Omental fat pad (tissue), 3 donors: ENCODE measurements at regions not wholly inside any gene's neighbourhood (a gene's known extent, or its start where the extent isn't known, plus 50 kb on each side); places are given as distances from the start of the nearest gene placed in this dataset.

ENCODE experiments used
- ATAC-seq: fragments of 150-250 bp; one replicate; pipeline ENCODE4 v1.9.1; 2016; ENCODE audit warnings: mild to moderate bottlenecking, moderate library complexity; ENCODE audit not compliant: low FRiP score
- DNase-seq: peaks from one replicate; pipeline ENCODE4 v3.0.0-alpha.2; 2019; ENCODE audit warnings: low spot score
- TF ChIP-seq, protein P1 (sequence below), 3 donors: fragments of 450-650 bp; IDR thresholded peaks; one replicate each; pipeline ENCODE4 v1.5.1; 2016 to 2017; ENCODE audit warnings: antibody characterized with exemption in 3 of 3, mild to moderate bottlenecking in 3 of 3, moderate library complexity in 2 of 3

DNA sequence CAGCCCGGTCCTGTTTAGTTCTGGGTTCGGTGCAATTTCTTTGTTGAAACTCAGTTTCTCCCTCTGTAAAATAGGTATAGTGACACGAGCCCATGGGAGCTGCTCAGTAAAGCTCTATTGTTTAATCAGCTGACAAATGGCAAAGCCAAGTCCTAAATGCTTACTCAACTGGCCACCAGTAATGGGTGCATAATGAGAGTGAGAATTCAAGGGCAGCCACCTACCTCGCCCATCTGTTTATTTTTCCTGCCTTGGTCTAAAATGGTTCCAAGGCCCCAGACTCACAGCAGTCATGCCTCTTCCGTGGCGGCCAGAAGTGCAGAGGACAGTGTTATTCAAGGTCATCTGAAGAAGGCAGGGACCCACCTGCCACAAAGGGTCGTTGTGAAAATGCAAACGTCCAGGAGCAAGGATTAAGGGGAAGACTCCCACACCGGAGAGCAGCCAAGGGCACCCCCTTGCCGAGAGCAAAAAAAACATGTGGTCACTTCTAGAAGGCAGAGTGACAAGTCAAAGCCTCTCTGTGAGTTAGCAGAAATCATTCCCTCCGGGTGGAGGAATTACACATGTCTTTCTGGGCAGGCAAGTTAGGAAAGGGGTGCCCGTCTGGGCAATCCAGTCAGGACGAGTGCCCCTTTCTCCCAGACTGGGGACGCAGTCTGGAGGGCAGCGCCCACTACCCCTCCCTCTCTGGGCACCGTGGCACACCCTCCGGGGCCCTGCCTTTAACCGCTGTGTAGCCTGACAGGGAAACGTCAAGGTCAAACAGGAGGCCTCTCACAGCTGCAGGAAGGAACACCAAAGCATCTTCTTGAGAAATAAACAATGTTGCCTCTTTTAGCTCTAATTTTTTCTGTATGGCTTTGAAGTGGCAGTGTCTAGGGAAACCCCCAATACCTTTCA, 186.2 kb downstream of the FOXO1 start:
- TF ChIP-seq, protein P1, sequence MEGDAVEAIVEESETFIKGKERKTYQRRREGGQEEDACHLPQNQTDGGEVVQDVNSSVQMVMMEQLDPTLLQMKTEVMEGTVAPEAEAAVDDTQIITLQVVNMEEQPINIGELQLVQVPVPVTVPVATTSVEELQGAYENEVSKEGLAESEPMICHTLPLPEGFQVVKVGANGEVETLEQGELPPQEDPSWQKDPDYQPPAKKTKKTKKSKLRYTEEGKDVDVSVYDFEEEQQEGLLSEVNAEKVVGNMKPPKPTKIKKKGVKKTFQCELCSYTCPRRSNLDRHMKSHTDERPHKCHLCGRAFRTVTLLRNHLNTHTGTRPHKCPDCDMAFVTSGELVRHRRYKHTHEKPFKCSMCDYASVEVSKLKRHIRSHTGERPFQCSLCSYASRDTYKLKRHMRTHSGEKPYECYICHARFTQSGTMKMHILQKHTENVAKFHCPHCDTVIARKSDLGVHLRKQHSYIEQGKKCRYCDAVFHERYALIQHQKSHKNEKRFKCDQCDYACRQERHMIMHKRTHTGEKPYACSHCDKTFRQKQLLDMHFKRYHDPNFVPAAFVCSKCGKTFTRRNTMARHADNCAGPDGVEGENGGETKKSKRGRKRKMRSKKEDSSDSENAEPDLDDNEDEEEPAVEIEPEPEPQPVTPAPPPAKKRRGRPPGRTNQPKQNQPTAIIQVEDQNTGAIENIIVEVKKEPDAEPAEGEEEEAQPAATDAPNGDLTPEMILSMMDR (IDR thresholded peaks at IDR 0.05): no peak
- DNase-seq (no peak), ATAC-seq (no peak)

DNA sequence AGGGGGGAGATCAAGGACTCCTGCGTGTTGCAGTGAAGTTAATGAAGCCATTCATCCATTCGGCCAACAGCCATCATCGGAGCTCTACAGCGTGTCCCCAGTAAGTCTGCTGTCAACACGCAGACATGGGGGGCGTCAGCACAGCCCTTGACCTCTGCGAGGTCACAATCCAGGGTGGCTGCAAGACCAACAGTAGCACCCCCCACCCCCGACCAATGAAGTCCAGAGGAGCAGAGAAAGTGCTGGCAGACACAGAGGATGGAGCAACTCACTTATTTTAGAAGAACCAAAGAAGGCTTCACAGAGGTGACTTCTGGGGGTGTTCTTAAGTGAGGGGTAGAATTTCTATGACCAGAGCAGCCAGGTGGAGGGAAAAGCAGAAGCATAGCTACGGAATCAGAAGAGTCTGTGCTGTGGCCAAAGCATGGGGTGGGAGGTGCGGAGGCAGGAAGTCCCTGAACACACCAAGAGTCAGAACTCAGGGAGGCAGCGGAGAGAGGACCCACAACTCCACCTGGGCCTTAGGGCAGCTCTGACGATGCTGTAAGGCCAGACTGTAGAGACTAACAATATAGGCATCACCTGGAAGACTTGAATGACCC, 185.4 kb downstream of the FOXO1 start:
- TF ChIP-seq, protein P1 (IDR thresholded peaks at IDR 0.05): no peak
- ATAC-seq (no peak), DNase-seq (no peak)

DNA sequence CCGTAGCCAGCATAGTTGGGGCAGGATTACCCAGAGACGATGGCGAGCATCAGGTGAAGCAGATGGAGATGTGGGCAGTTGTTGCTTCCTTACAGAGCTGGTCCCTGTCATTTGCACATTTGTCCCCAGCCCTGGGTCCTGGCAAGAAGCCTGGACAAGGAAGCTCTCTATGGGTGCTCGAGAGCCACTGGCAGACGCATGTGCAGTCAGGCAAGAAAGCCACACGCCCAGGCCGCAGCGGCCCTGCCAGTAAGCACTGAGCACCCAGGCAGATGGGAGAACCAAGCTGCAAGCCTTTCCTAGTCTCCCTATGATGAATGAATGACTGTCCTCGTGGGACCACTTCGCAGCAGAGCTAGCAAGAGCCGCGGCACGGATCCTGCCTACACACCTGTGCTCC, 182.8 kb downstream of the FOXO1 start:
- DNase-seq: no peak
- ATAC-seq: no peak
- TF ChIP-seq, protein P1 (IDR thresholded peaks at IDR 0.05): no peak

DNA sequence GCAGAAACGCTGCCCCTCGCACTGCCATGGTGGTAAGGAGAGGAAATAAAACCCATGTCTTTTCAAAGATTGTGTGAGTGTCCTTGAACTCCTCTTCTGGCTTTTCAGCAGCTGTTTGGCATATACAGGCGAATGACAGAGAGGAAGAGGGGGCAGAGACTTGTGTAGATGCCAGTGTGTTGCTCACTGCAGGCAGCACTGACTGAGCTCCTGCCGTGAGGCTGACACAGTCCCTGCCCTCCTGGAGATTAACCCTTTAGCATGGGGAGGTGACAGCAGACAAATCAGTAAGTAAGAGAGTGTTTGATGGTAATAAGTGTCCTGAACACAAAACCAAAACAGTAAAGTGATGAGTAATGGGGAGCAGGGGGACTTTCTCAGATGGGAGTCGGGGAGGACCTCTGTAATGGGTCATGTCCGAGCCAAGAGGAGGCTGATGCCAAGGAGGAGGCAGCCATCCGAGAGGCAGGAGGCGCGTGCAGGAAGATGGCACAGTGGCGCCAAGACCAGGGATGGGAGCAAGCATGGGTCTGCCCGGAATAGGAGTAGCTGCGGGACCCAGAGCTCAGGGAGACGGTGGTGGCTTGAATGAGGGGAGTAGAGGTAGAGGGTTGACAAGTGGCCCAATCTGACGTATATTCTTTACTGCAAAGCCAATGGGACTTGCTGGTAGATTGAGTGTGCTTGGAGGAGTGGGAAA, 182.2 kb downstream of the FOXO1 start:
- no peak for ATAC-seq
- DNase-seq: no peak
- TF ChIP-seq, protein P1 (IDR thresholded peaks at IDR 0.05): no peak

DNA sequence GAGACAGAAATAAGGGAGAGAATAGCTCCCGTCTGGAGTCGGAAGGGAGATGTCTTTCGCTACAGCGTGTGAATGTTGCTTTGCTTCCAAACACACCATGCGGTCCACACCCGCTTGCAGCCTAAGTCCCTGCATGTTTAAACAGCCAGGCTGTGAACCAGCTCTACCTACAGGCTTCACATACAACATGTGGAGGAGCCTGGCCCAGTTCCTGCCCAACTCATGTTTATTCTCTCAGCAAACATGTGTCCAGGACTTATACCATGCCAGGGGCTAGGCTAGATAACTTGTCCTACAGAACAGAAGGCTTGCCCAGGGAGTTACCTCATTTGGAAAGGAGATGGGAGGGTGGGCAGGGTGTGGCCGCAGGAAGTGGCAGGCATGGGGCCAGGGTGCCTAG, 181.5 kb downstream of the FOXO1 start:
- TF ChIP-seq, protein P1 (IDR thresholded peaks at IDR 0.05): no peak
- DNase-seq: no peak
- ATAC-seq: no peak

DNA sequence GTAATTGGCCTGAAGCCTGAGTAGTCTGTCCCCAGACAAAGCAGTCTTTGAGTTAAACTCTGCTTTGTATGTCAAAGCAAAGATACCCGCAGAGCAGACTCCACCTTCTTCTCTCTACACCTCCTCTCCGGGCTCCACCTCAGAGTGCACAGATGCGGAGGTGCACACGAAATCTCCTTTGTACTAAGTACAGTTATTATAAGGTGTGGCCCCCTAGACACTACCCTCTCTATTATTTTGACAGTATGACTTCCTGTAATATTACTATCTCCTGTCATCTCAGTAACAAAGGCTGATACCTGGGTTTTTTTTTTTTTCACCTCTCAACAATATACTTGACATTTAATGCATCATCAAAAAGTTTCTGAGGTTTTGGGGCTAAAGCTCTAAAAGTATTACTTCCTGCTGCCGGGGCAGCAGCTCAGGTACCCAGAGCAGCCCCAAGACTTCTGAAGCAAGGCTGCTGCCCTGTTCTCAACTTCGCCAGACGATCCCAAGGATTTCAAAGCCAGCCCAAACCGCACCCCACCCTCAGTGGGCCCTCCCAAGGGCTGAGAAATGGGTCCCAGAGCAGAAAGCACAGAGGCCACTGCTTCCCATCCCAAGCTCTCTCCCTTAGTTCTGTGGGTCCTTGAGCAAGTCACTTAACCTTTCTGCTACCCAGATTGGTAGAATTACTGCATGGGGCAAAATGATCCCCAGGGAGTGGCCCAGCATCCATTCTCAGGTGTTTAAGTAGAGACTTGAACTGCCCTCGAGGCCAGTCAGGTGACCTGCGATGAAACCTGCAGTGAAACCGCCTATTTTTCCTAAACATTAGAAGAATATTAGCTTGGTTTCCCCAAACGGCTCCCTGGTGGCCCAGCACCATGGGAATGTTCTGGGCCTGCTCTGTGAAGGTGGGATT, 180.6 kb downstream of the FOXO1 start:
- TF ChIP-seq, protein P1 (IDR thresholded peaks at IDR 0.05): no peak
- DNase-seq (no peak), ATAC-seq (no peak)
